SK-N-SH (cell line): ENCODE measurements at regions not wholly inside any gene's neighbourhood (a gene's known extent, or its start where the extent isn't known, plus 50 kb on each side); places are given as distances from the start of the nearest gene placed in this dataset.
A peak's percentile ranks its signal among the peaks of the same experiment; 100 is the strongest.

Experiments used
- CTCF ChIA-PET: fragments of 300-600, 350-600 bp; formaldehyde crosslinking; extraction: SDS; loops from one replicate; lab custom pipeline; 2021; lab: Yijun Ruan, JAX
- POLR2A ChIA-PET: fragments of 350-600 bp; sonication (Branson Sonifier 250); formaldehyde crosslinking; extraction: SDS; loops from one replicate; lab custom pipeline; 2020; ENCODE audit warnings: antibody characterized with exemption, inconsistent platforms; lab: Yijun Ruan, JAX
- DNase-seq: peaks from one replicate; pipeline ENCODE4 v3.0.0; 2012
- H2AFZ ChIP-seq: fragments of 200-600 bp; sonication (generic); 2 replicates; pipeline ENCODE4 v1.8.1; 2016; ENCODE audit warnings: antibody characterized with exemption, mild to moderate bottlenecking, low read depth
- H3F3A ChIP-seq: fragments of 200-600 bp; sonication (generic); replicated peaks from 2 replicates; pipeline ENCODE3; 2016; ENCODE audit warnings: antibody characterized with exemption, mild to moderate bottlenecking; ENCODE audit not compliant: insufficient read depth
- H3K27ac ChIP-seq, 2 experiments: fragments of 200-500 bp in 1 of 2; fragments of 200-600 bp in 1 of 2; sonication (Bioruptor generic) in 1 of 2; sonication (generic), shearing (Covaris generic) in 1 of 2; 2 replicates each; pipeline versions ENCODE4 v1.5.1 to v1.6.1; 2014 to 2016; ENCODE audit warnings: low read depth in 2 of 2, inconsistent platforms in 1 of 2, low read length in 1 of 2, mild to moderate bottlenecking in 1 of 2, mixed read lengths in 1 of 2
- H3K27me3 ChIP-seq: fragments of 200-600 bp; sonication (generic), shearing (Covaris generic); 2 replicates; pipeline ENCODE4 v1.6.1; 2016; ENCODE audit warnings: mixed run types; ENCODE audit not compliant: insufficient read depth
- H3K36me3 ChIP-seq, 2 experiments: fragments of 200-500 bp in 1 of 2; fragments of 200-600 bp in 1 of 2; sonication (Bioruptor generic) in 1 of 2; sonication (generic) in 1 of 2; replicated peaks in 1 of 2; 2 replicates each; pipeline versions ENCODE3 to v1.5.1; 2014 to 2016; ENCODE audit warnings: low read length in 1 of 2, mild to moderate bottlenecking in 1 of 2; ENCODE audit not compliant: insufficient read depth in 2 of 2, control insufficient read depth in 1 of 2
- H3K4me1 ChIP-seq, 2 experiments: fragments of 200-500 bp in 1 of 2; fragments of 200-600 bp in 1 of 2; sonication (Bioruptor generic) in 1 of 2; sonication (generic), shearing (Covaris generic) in 1 of 2; 2 replicates each; pipeline versions ENCODE4 v1.5.1 to v1.6.1; 2014 to 2016; ENCODE audit warnings: low read depth in 1 of 2, low read length in 1 of 2, mixed run types in 1 of 2; ENCODE audit not compliant: insufficient read depth in 2 of 2, control insufficient read depth in 1 of 2
- H3K4me2 ChIP-seq: fragments of 200-600 bp; sonication (generic), shearing (Covaris generic); 2 replicates; pipeline ENCODE4 v1.6.1; 2017; ENCODE audit warnings: mixed run types
- H3K4me3 ChIP-seq, 2 experiments: fragments of 200-500 bp in 1 of 2; fragments of 200-600 bp in 1 of 2; sonication (Bioruptor generic) in 1 of 2; sonication (generic), shearing (Covaris generic) in 1 of 2; 2 replicates each; pipeline versions ENCODE4 v1.5.1 to v1.8.1; 2014 to 2016; ENCODE audit warnings: low read depth in 2 of 2, inconsistent platforms in 1 of 2, low read length in 1 of 2, mild to moderate bottlenecking in 1 of 2, mixed read lengths in 1 of 2, moderate library complexity in 1 of 2
- H3K79me2 ChIP-seq: fragments of 200-600 bp; sonication (generic); 2 replicates; pipeline ENCODE4 v1.8.1; 2017; ENCODE audit warnings: mild to moderate bottlenecking; ENCODE audit not compliant: insufficient read depth
- H3K9ac ChIP-seq: fragments of 200-600 bp; sonication (generic); 2 replicates; pipeline ENCODE4 v1.6.1; 2017; ENCODE audit warnings: mixed run types
- H3K9me2 ChIP-seq: fragments of 200-600 bp; sonication (generic); 2 replicates; pipeline ENCODE4 v1.6.1; 2017; ENCODE audit warnings: mixed run types
- H3K9me3 ChIP-seq: fragments of 200-600 bp; sonication (generic); 2 replicates; pipeline ENCODE4 v1.6.1; 2017; ENCODE audit warnings: mixed run types, mild to moderate bottlenecking, moderate library complexity
- H4K20me1 ChIP-seq: fragments of 200-600 bp; sonication (generic); 2 replicates; pipeline ENCODE4 v1.6.1; 2017; ENCODE audit warnings: mild to moderate bottlenecking, mixed run types; ENCODE audit not compliant: insufficient read depth
- ELF1 ChIP-seq: IDR thresholded peaks from 2 replicates; pipeline ENCODE4 v1.4.0; 2012
- EP300 ChIP-seq, 2 experiments: IDR thresholded peaks; 2 replicates each; pipeline versions ENCODE4 v1.4.0 to v1.6.1; 2012; ENCODE audit warnings: borderline replicate concordance in 1 of 2, low read depth in 1 of 2, low read length in 1 of 2
- EZH2phosphoT487 ChIP-seq: fragments of 200-600 bp; sonication (generic); IDR thresholded peaks from 2 replicates; pipeline ENCODE4 v1.6.1; 2017; ENCODE audit warnings: low read depth, mixed run types, mild to moderate bottlenecking, antibody characterized with exemption, moderate library complexity, borderline replicate concordance
- FOSL2 ChIP-seq: IDR thresholded peaks from 2 replicates; pipeline ENCODE4 v1.4.0; 2012; ENCODE audit warnings: low read depth, mild to moderate bottlenecking, moderate library complexity, borderline replicate concordance
- FOXM1 ChIP-seq: IDR thresholded peaks from 2 replicates; pipeline ENCODE4 v1.4.0; 2012; ENCODE audit warnings: low read depth, mild to moderate bottlenecking
- GABPA ChIP-seq: IDR thresholded peaks from 2 replicates; pipeline ENCODE4 v1.4.0; 2012; ENCODE audit warnings: low read depth, mild to moderate bottlenecking
- IRF3 ChIP-seq: fragments of 150-350 bp; IDR thresholded peaks from 2 replicates; pipeline ENCODE4 v1.6.1; 2016; ENCODE audit warnings: mild to moderate bottlenecking, low read depth, low read length
- JUND ChIP-seq: IDR thresholded peaks from 2 replicates; pipeline ENCODE4 v1.4.0; 2012
- MAX ChIP-seq: IDR thresholded peaks from 2 replicates; pipeline ENCODE4 v1.4.0; 2012; ENCODE audit warnings: low read depth
- MEF2A ChIP-seq: IDR thresholded peaks from 2 replicates; pipeline ENCODE4 v1.4.0; 2012; ENCODE audit warnings: low read depth, borderline replicate concordance
- NFIC ChIP-seq: IDR thresholded peaks from 2 replicates; pipeline ENCODE4 v1.4.0; 2012; ENCODE audit warnings: borderline replicate concordance
- PBX3 ChIP-seq: IDR thresholded peaks from 2 replicates; pipeline ENCODE4; 2012
- RAD21 ChIP-seq: IDR thresholded peaks from 2 replicates; pipeline ENCODE4 v1.6.1; 2012; ENCODE audit warnings: mild to moderate bottlenecking, low read length
- RCOR1 ChIP-seq: fragments of 150-350 bp; IDR thresholded peaks from 2 replicates; pipeline ENCODE4 v1.6.1; 2017; ENCODE audit warnings: antibody characterized with exemption, low read length
- REST ChIP-seq: IDR thresholded peaks from 2 replicates; pipeline ENCODE4 v1.6.1; 2012; ENCODE audit warnings: mild to moderate bottlenecking, low read depth, low read length, moderate library complexity
- TAF1 ChIP-seq: IDR thresholded peaks from 2 replicates; pipeline ENCODE4 v1.6.1; 2012; ENCODE audit warnings: low read depth, mild to moderate bottlenecking, low read length, moderate library complexity, borderline replicate concordance
- TCF12 ChIP-seq: IDR thresholded peaks from 2 replicates; pipeline ENCODE4 v1.4.0; 2012
- TEAD4 ChIP-seq: IDR thresholded peaks from 2 replicates; pipeline ENCODE4 v1.4.0; 2012; ENCODE audit warnings: mild to moderate bottlenecking, borderline replicate concordance; ENCODE audit not compliant: insufficient read depth
- USF1 ChIP-seq: IDR thresholded peaks from 2 replicates; pipeline ENCODE4 v1.4.0; 2012; ENCODE audit warnings: low read depth, borderline replicate concordance
- USF2 ChIP-seq: fragments of 150-350 bp; IDR thresholded peaks from 2 replicates; pipeline ENCODE4 v1.6.1; 2017; ENCODE audit warnings: antibody characterized with exemption, low read length, low read depth, borderline replicate concordance
- WGBS: methylation state at CpG from one replicate; pipeline ENCODE4 v1.1.6; 2017; ENCODE audit warnings: low lambda C conversion rate; 5-methylcytosine and 5-hydroxymethylcytosine counted together

- no peak for DNase-seq
- TF ChIP-seq TAF1: peak; percentile 29; the same call in 1 of the 2 replicates
- peak; percentile 46; the same call in 1 of the 2 replicates for TF ChIP-seq NFIC
- TF ChIP-seq MAX: peak; percentile 32; the same call in 1 of the 2 replicates
- no peak for TF ChIP-seq RCOR1
- no peak for TF ChIP-seq RAD21
- peak; percentile 60 for TF ChIP-seq JUND
- TF ChIP-seq REST: no peak
- TF ChIP-seq FOXM1: no peak
- no peak for TF ChIP-seq EZH2phosphoT487
- no peak for TF ChIP-seq IRF3
- no peak for TF ChIP-seq USF2
- no peak for TF ChIP-seq MEF2A
- no peak for TF ChIP-seq GABPA
- TF ChIP-seq EP300 (IDR thresholded peaks at IDR 0.05; ENCODE audit: borderline replicate concordance in 1 of 2, low read depth in 1 of 2, low read length in 1 of 2): peak in 1 of 2 experiments; percentile 65; a peak in 2 of 4 replicates
- peak; percentile 78 for TF ChIP-seq TCF12
- peak; percentile 53; the same call in 1 of the 2 replicates for TF ChIP-seq TEAD4
- peak; percentile 83 for TF ChIP-seq FOSL2
- TF ChIP-seq PBX3: peak; percentile 61
- TF ChIP-seq ELF1: no peak
- TF ChIP-seq USF1: no peak
- Histone ChIP-seq H3K9me2 (no peaks in the 10 kb centered on the region), H3K27me3 (no peaks in the 10 kb centered on the region), H3K9me3 (no peaks in the 10 kb centered on the region), H2AFZ (peak overlapping the region; percentile 43), H3K4me3 (no peak overlapping the region), H3K36me3 (no peaks in the 10 kb centered on the region), H3F3A (peaks cover 45% of the 10 kb centered on the region), H3K27ac (peak overlapping the region; percentile 84 to 100; a peak in 3 of 4 replicates), H4K20me1 (no peaks in the 10 kb centered on the region), H3K9ac (peak overlapping the region; percentile 70; the same call in 1 of the 2 replicates), H3K4me2 (no peak overlapping the region; the same call in 1 of the 2 replicates), H3K79me2 (no peaks in the 10 kb centered on the region), H3K4me1 (peaks cover 0 to 33% of the 10 kb centered on the region in 2 experiments; a peak in 2 of 4 replicates)
- ChIA-PET POLR2A (no interaction called here), CTCF (no interaction called here)
- 7% methylated on average over 3 of the region's 3 CpGs for WGBS
Measured at GRCh38 chr3:110414855-110415254, 656.8 kb upstream of the NECTIN3 start.
